K562 (cell line): ENCODE measurements at regions not wholly inside any gene's neighbourhood (a gene's known extent, or its start where the extent isn't known, plus 50 kb on each side); places are given as distances from the start of the nearest gene placed in this dataset.
A peak's percentile ranks its signal among the peaks of the same experiment; 100 is the strongest.

Experiments used
- ATAC-seq: fragments of 200-7000 bp; cut with Tn5 transposase; 3 replicates; pipeline ENCODE4 v1.9.1; 2020; ENCODE audit warnings: moderate library complexity
- BruUV-seq: library from RNA; stranded (reverse); fragments of 400-500 nt; replicated peaks from 2 replicates; lab custom pipeline; 2021; lab: Mats Ljungman, UMichigan
- CTCF ChIA-PET: fragments of 300-600 bp; formaldehyde crosslinking; extraction: SDS; loops from one replicate; lab custom pipeline; 2021; ENCODE audit warnings: low intra/inter-chr PET ratio; lab: Yijun Ruan, JAX
- POLR2A ChIA-PET: fragments of 300-600, 350-650 bp; sonication (Branson Sonifier 250); formaldehyde crosslinking; extraction: SDS; loops from one replicate; lab custom pipeline; 2021; ENCODE audit warnings: antibody characterized with exemption, inconsistent platforms; lab: Yijun Ruan, JAX
- DNase-seq, 4 experiments: peaks; one replicate each; pipeline versions ENCODE4 v3.0.0 to v3.0.0-alpha.2; 2011 to 2018; ENCODE audit warnings: low spot score in 3 of 4, mixed read lengths in 3 of 4; ENCODE audit errors: extremely low read depth in 1 of 4
- FAIRE-seq: peaks from 2 replicates; lab custom pipeline; 2011; peaks lifted over from hg19 to GRCh38; lab: Jason Lieb, UNC
- H2AFZ ChIP-seq: 2 replicates; pipeline ENCODE4 v1.6.0; 2011; ENCODE audit warnings: low read depth, low read length, control low read depth, inconsistent platforms
- H3K27ac ChIP-seq: fragments of 200-600 bp; 3 replicates; pipeline ENCODE4 v1.8.0; 2011; ENCODE audit warnings: low read depth, mild to moderate bottlenecking, control low read depth, inconsistent platforms, low read length, moderate library complexity, mixed read lengths; ENCODE audit errors: extremely low read depth
- H3K27me3 ChIP-seq, 2 experiments: fragments of 300-600 bp in 1 of 2; 2 replicates in 1 of 2; 3 replicates in 1 of 2; pipeline versions ENCODE4 v1.6.0 to v1.8.0; 2011; ENCODE audit warnings: inconsistent platforms in 2 of 2, low read length in 2 of 2, mild to moderate bottlenecking in 1 of 2, mixed read lengths in 1 of 2, moderate library complexity in 1 of 2; ENCODE audit not compliant: control insufficient read depth in 2 of 2, insufficient read depth in 2 of 2
- H3K36me3 ChIP-seq: fragments of 300-600 bp; 3 replicates; pipeline ENCODE4 v1.8.0; 2011; ENCODE audit warnings: mild to moderate bottlenecking, low read length, inconsistent platforms; ENCODE audit not compliant: control insufficient read depth, insufficient read depth
- H3K4me1 ChIP-seq, 2 experiments: fragments of 200-600 bp in 1 of 2; replicated peaks in 1 of 2; 2 replicates in 1 of 2; 3 replicates in 1 of 2; pipeline versions ENCODE4 v1.5.1 to v1.8.0; 2011; ENCODE audit warnings: inconsistent platforms in 2 of 2, low read length in 2 of 2, mild to moderate bottlenecking in 1 of 2, mixed read lengths in 1 of 2, moderate library complexity in 1 of 2; ENCODE audit not compliant: control insufficient read depth in 2 of 2, insufficient read depth in 2 of 2
- H3K4me2 ChIP-seq: 2 replicates; pipeline ENCODE4 v1.6.1; 2011; ENCODE audit warnings: low read length, control low read depth, inconsistent platforms, mixed read lengths; ENCODE audit not compliant: insufficient read depth
- H3K4me3 ChIP-seq: fragments of 200-600 bp; sonication (generic), shearing (Covaris generic); 2 replicates; pipeline ENCODE4 v1.5.1; 2016; ENCODE audit warnings: control low read depth, inconsistent platforms
- H3K79me2 ChIP-seq: fragments of 200-600 bp; 3 replicates; pipeline ENCODE4 v1.8.0; 2011; ENCODE audit warnings: low read length, inconsistent platforms; ENCODE audit not compliant: control insufficient read depth, insufficient read depth
- H3K9ac ChIP-seq, 2 experiments: 2 replicates each; pipeline versions ENCODE4 v1.6.0 to v1.6.1; 2011; ENCODE audit warnings: low read depth in 2 of 2, low read length in 2 of 2, control low read depth in 1 of 2, inconsistent platforms in 1 of 2, mild to moderate bottlenecking in 1 of 2, mixed read lengths in 1 of 2; ENCODE audit not compliant: insufficient read depth in 1 of 2
- H3K9me1 ChIP-seq: one replicate; pipeline ENCODE4 v1.6.0; 2011; ENCODE audit warnings: inconsistent platforms, mild to moderate bottlenecking, low read length, moderate library complexity; ENCODE audit not compliant: control insufficient read depth, insufficient read depth
- H3K9me3 ChIP-seq: replicated peaks from 2 replicates; pipeline ENCODE4 v1.5.1; 2011; ENCODE audit warnings: low read depth, low read length, inconsistent platforms; ENCODE audit not compliant: control insufficient read depth, insufficient read depth
- H4K20me1 ChIP-seq: replicated peaks from 2 replicates; pipeline ENCODE4 v1.6.1; 2011; ENCODE audit warnings: low read length, inconsistent platforms, mixed read lengths; ENCODE audit not compliant: control insufficient read depth, insufficient read depth
- MCM7 ChIP-seq, 2 experiments: fragments of 450-650 bp; IDR thresholded peaks; 2 replicates each; pipeline ENCODE4 v1.6.1; 2016 to 2018
- NBN ChIP-seq: fragments of 450-650 bp; IDR thresholded peaks from 2 replicates; pipeline ENCODE4 v1.6.1; 2016; ENCODE audit warnings: low read depth, mild to moderate bottlenecking
- SMAD3 ChIP-seq: fragments of 450-650 bp; formaldehyde crosslinking; conservative IDR thresholded peaks from 2 replicates; pipeline ENCODE4 v1.4.0; 2020; ENCODE audit warnings: mild to moderate bottlenecking
- TFAM ChIP-seq: fragments of 250-450 bp; sonication (Bioruptor Pico); conservative IDR thresholded peaks from 2 replicates; pipeline ENCODE4 v1.5.0; 2021; ENCODE audit warnings: mild to moderate bottlenecking, moderate library complexity
- ZNF717 ChIP-seq: fragments of 250-450 bp; sonication (Bioruptor Pico); IDR thresholded peaks from 2 replicates; pipeline ENCODE4 v1.5.0; 2021
- WGBS: fragments of 100-300 bp; shearing (Covaris generic); methylation state at CpG from one replicate; pipeline ENCODE4 v1.1.6; 2016; ENCODE audit warnings: low coverage, mixed read lengths; ENCODE audit not compliant: insufficient coverage; ENCODE audit errors: missing lambda C conversion rate; 5-methylcytosine and 5-hydroxymethylcytosine counted together
- in situ Hi-C: fragments of 300-500 bp; cut with MboI; formaldehyde crosslinking; loops from 4 replicates; pipeline ENCODE4 v1.15.0; 2018; ENCODE audit warnings: inconsistent platforms, mixed read lengths
- intact Hi-C: fragments of 100-400 bp; cut with micrococcal nuclease; formaldehyde crosslinking; loops from 2 replicates; pipeline ENCODE4 v1.14.2; 2022
- TF ChIP-seq, protein P1 (sequence below): fragments of 450-650 bp; IDR thresholded peaks from 2 replicates; pipeline ENCODE4 v1.6.1; 2016; ENCODE audit warnings: mild to moderate bottlenecking
- TF ChIP-seq, protein P2 (sequence below), 2 experiments: IDR thresholded peaks; 2 replicates each; pipeline ENCODE4 v1.6.1; 2011; ENCODE audit warnings: borderline replicate concordance in 1 of 2, control low read depth in 1 of 2, low read depth in 1 of 2, low read length in 1 of 2, mild to moderate bottlenecking in 1 of 2, mixed read lengths in 1 of 2, moderate library complexity in 1 of 2; ENCODE audit not compliant: insufficient read depth in 1 of 2, insufficient read length in 1 of 2, poor library complexity in 1 of 2, severe bottlenecking in 1 of 2; ENCODE audit errors: extremely low read depth in 1 of 2

DNA sequence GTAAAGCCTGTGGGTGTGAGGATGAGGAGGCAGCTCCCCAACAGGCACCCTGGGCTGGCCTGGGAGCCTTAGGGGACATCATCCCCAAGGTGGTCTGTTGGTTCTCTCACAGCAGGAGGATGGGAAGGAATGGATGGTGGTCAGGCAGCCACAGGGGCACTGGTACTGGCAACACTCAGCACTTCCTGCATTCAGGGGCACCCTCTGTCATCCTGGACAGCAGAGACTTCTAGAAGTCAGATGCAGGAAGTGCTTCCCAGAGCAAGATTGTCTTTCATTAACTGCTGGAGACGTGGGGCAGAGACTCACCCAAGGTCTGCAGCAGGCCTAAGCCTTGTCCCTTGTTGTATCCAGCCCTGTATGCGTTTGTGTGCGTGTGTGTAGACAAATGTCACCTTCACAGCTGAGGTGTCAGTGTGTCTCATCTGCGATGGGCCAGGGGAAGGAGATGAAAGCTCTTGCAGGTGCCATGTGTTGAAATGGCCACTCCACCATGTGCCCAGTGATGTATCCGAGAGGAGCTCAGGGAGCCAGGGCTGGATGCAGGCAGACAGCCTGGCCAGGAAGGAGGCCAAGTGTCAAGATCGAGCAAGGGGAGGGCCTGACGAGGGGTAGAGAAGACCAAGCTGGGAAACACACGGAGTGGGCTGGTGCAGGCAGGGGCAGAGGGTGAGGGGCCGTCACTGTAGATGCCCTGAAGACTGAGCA, 85.1 kb downstream of the PITPNM2 start:
- POLR2A ChIA-PET, result interaction anchor here (0.6 to 1.2 kb wide), 5 partner anchors 27 to 174 kb away, joined by 3 read pairs; partner anchors contain the start of gene MPHOSPH9

More for the DNA sequence above, 85.1 kb downstream of the PITPNM2 start:
- Histone ChIP-seq H3K27me3 (no peaks in the 10 kb centered on the region), H3K4me3 (no peak overlapping the region), H4K20me1 (peaks cover 6% of the 10 kb centered on the region), H3K36me3 (no peaks in the 10 kb centered on the region), H3K4me1 (peaks cover 8 to 19% of the 10 kb centered on the region in 2 experiments; a peak in 4 of 5 replicates), H3K4me2 (no peak overlapping the region), H2AFZ (no peak overlapping the region), H3K9me1 (no peaks in the 10 kb centered on the region), H3K27ac (no peak overlapping the region), H3K79me2 (no peaks in the 10 kb centered on the region), H3K9ac (peak overlapping the region in 1 of 2 experiments; percentile 19; a peak in 2 of 4 replicates), H3K9me3 (no peaks in the 10 kb centered on the region)
- intact Hi-C loops (no loop called here), in situ Hi-C loops (no loop called here)
- no TSS peak for BruUV-seq
- ATAC-seq (no peak), DNase-seq (no peak), FAIRE-seq (no peak)
- WGBS, result 57% methylated on average over 9 of the region's 9 CpGs
- no peak for TF ChIP-seq MCM7 (IDR thresholded peaks at IDR 0.05)
- TF ChIP-seq, protein P1, sequence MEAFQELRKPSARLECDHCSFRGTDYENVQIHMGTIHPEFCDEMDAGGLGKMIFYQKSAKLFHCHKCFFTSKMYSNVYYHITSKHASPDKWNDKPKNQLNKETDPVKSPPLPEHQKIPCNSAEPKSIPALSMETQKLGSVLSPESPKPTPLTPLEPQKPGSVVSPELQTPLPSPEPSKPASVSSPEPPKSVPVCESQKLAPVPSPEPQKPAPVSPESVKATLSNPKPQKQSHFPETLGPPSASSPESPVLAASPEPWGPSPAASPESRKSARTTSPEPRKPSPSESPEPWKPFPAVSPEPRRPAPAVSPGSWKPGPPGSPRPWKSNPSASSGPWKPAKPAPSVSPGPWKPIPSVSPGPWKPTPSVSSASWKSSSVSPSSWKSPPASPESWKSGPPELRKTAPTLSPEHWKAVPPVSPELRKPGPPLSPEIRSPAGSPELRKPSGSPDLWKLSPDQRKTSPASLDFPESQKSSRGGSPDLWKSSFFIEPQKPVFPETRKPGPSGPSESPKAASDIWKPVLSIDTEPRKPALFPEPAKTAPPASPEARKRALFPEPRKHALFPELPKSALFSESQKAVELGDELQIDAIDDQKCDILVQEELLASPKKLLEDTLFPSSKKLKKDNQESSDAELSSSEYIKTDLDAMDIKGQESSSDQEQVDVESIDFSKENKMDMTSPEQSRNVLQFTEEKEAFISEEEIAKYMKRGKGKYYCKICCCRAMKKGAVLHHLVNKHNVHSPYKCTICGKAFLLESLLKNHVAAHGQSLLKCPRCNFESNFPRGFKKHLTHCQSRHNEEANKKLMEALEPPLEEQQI, result no peak
- TF ChIP-seq, protein P2, sequence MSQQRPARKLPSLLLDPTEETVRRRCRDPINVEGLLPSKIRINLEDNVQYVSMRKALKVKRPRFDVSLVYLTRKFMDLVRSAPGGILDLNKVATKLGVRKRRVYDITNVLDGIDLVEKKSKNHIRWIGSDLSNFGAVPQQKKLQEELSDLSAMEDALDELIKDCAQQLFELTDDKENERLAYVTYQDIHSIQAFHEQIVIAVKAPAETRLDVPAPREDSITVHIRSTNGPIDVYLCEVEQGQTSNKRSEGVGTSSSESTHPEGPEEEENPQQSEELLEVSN (IDR thresholded peaks at IDR 0.05; ENCODE audit: borderline replicate concordance in 1 of 2, extremely low read depth in 1 of 2, insufficient read depth in 1 of 2, insufficient read length in 1 of 2, low read depth in 1 of 2, low read length in 1 of 2, poor library complexity in 1 of 2, severe bottlenecking in 1 of 2), result no peak
- no peak for TF ChIP-seq TFAM (CRISPR knock-in tag)
- no peak for TF ChIP-seq SMAD3
- TF ChIP-seq ZNF717, result no peak
- no peak for TF ChIP-seq NBN
- CTCF ChIA-PET, result no interaction called here
